UCSD-AML1 (cell line): ENCODE measurements at regions not wholly inside any gene's neighbourhood (a gene's known extent, or its start where the extent isn't known, plus 50 kb on each side); places are given as distances from the start of the nearest gene placed in this dataset.
"Not testable (repeated sequence)": the region's sequence is repeated elsewhere in the genome, so short reads cannot be mapped to it uniquely, and the experiment has no call there.

Experiments
- DNase-seq: peaks from one replicate; lab custom pipeline; 2025; ENCODE audit not compliant: unreplicated experiment; lab: John Stamatoyannopoulos, UW

- DNase-seq, result no peak
Measured at GRCh38 chr11:91093141-91093540, 870.3 kb upstream of the CHORDC1 start.

DNA sequence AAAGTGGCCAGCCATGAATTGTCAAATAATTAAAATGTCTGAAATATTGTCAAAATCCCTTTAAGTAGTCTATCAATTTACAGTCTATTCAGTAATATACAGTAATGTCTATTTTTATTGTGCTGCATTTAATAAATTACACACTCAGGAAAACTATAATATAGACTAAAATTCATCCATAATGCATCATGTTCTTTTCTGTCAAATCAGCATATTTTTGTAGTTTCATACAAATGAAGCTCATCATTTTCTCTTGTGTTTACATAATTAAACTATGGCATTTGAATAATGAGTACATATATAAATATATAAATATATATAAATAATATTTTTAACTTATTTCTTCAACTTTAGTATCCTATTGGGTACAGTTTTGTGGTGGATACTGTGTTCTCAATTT is 868.7 kb upstream of the CHORDC1 start:
- no peak for DNase-seq

DNA sequence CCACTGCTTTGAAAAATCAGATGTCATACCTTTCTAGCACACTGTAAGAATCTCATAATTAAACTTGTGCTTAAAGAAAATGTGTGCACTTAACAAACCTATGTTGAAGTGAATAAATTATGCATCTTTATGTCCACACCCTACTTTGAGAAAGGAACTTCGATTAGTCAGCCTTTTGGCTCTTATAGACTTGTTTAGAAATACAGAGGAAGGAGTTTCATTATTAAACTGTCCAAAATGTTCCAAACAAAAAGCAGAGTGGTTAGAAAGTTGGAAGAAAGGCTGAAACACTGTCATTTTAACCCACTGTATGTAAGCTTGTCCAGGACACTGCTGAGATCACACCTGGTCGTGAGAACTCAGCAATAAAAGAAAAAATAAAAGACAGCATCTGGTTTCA is 863.2 kb upstream of the CHORDC1 start:
- DNase-seq, result no peak

GRCh38 chr11:91082255-91082654 is 859.4 kb upstream of the CHORDC1 start:
- DNase-seq, result no peak

DNA sequence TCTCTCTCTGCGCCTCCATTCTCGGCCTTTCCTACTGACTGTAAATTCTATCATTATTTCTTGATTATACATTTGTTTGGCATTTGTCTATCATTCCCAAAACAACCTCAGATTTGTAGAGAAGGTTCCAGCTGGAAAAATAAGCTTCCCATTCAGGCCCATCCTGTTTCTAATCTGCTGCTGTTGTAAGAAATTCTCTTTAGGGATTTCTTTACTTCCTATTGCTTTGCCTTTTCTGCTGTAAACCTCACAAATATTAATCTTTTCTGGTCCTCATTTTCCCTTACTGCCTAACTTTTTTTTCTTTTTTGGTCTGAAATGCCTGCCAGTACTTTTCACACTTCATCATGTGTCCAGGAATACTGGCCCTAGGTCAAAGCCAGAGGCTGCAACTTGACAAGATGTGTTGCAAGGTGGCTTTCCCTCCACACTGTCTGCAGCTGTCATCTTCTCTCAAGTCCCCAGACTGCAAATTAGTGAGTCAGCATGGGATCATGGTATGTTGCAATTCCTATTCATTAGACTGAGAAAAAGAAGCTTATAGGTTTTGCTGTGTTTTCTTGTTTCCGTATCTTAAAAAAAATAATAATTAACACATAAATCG is 858.7 kb upstream of the CHORDC1 start:
- no peak for DNase-seq

- DNase-seq, result no peak
Measured at GRCh38 chr11:91078221-91078620, 855.4 kb upstream of the CHORDC1 start.

GRCh38 chr11:91075032-91075695 is 852.3 kb upstream of the CHORDC1 start:
- no peak for DNase-seq

DNA sequence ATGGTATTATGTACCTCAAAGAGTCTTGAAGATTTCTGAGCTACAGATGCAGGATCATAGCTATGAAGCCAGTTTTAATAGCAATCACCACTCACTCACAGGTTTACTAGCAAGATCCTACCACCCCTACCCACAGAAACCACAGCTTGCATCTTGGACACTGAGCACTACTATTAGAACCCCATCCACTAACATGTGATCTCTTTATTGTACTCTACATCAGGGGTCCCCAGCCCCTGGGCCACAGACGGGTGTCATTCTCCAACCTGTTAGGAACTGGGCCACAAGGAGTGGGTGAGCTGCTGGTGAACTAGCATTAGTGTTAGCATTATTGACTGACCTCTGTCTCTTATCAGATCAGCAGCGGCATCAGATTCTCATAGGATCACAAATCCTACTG is 844.8 kb upstream of the CHORDC1 start:
- no peak for DNase-seq

- no peak for DNase-seq
Measured at GRCh38 chr11:91066456-91067047, 843.7 kb upstream of the CHORDC1 start.

- DNase-seq, result not testable (repeated sequence)
Measured at GRCh38 chr11:91063399-91063798, 840.5 kb upstream of the CHORDC1 start.

GRCh38 chr11:91047882-91048281 is 825.0 kb upstream of the CHORDC1 start:
- DNase-seq, result no peak

DNA sequence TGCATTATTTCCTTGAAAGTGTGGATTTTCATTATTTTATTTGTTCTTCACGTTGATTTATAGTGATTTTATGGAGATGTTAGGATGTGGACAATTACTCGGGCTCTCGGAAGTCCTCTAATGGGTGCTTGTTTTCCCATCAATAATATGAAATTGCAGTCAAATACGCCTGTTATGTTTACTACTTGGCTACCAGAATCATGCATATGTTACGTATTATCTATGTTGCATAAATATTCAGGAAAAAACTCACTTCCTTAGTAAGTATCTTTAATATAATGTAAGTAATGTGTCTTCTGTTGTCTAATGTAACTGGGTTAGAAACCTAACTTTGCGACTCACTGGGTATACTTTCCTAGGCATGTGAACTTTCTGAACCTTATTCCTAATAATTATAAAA is 823.4 kb upstream of the CHORDC1 start:
- DNase-seq, result no peak

DNA sequence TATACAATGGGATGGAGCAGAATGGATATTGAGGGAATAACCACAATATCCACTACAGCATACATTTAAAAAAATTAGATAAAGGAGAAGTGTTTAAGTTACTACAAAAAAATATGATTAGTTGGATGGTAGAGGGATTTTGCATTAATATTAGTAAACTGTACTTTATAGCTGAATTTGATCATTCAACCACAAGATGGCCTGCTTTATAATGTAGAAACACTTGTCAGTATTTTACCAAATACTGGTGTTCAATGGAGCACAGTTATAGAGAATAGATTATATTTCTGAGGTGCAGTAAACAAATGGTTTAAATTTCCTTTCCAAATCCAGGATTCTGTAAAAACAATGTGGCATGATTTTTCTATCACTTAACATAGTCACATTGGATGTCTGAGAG is 818.8 kb upstream of the CHORDC1 start:
- no peak for DNase-seq

GRCh38 chr11:91023731-91024130 is 800.9 kb upstream of the CHORDC1 start:
- no peak for DNase-seq

- no peak for DNase-seq
Measured at GRCh38 chr11:91011503-91011902, 788.7 kb upstream of the CHORDC1 start.

- DNase-seq, result no peak
Measured at GRCh38 chr11:91005458-91005857, 782.6 kb upstream of the CHORDC1 start.

DNA sequence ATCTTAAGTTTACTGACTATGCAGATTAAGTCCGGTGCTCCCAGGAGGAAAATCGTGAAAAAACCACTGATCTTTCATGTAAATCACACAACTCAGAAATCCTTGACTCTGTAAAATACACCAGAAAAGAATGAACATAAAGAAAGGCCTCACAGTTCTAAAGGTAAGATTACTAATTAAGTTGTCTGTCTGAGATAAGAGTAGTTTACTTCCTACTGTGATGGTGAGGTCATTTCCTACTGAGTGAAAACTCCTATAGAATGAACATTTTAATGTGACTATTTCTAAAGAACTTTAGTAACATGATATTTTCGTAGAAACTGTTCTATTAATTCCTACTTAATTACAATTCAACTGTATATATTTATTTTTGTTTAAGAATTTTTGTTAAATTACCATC is 774.4 kb upstream of the CHORDC1 start:
- no peak for DNase-seq

DNA sequence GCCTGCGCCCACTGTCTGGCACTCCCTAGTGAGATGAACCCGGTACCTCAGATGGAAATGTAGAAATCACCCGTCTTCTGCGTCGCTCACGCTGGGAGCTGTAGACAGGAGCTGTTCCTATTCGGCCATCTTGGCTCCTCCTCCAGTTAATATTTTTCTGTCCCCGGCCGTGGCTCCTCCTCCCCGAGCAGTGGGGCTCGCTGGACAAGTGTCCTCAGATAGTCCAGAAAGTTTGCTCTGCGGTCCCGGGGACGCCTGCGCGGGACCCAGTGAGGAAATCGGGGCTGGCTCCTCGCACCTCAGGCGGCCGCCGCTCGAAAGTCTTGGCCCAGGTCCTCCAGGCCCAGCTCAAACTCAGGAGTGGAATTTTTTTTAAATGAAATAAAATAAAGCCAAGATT is 749.3 kb upstream of the CHORDC1 start:
- not testable (repeated sequence) for DNase-seq

DNA sequence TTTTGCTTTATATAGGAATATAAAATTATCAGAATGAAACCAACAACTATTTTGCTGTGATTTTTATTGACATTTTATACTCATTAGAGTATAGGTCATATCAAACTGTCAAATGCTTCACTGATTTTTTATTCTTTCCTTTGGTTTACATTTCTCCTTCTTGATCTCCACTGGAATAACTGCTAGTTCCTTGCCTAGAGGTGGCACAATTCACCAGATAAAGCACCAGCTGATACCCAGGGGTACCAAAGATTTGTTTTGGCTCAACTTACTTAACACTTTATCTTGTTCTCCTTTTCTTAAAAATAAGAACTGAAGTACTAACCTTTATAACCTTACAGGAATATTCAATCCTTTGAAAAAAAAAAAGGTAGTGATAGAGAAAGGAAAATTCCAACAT is 725.1 kb upstream of the CHORDC1 start:
- no peak for DNase-seq

DNA sequence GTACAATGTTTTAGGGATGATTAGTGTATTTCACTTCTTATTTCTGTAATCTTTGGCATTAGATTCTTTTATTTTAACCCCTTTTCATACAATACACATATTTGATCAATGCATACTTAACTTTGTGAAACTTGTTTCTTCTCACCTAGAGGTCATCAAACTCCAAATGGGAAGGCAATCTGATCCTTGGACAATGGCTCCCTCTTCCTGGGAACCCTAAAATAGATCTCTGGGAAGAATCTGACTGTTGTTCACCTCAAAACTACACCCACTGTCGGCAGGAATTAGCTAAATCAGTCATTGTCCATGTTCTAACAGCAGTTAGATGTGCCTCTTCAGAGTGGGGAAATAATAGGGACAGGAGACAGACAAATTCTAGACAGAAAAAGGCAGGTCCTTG is 707.4 kb upstream of the CHORDC1 start:
- no peak for DNase-seq

DNA sequence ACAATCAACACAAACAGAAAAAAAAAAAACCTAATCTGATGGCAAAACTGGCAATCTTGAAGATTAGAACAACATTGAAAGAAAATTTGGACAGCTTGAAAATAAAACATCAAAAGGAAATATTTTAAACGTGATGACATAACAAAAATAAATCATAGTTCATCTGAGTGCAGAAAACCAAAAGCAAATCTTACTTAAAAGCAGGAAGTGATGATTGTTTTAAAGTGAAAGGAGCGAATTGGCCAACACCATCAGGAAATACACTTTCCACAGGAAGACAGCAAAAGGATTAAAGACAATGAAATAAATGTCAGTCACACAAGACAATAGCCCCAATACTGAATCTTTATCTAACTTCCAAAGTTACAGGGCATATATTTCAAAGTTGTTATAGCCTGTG is 696.5 kb upstream of the CHORDC1 start:
- DNase-seq, result no peak

GRCh38 chr11:90916706-90917105 is 693.9 kb upstream of the CHORDC1 start:
- DNase-seq, result no peak
